ENCODE measurements at regions not wholly inside any gene's neighbourhood (a gene's known extent, or its start where the extent isn't known, plus 50 kb on each side); places are given as distances from the start of the nearest gene placed in this dataset.

GRCh38 chr1:63203641-63204040 is 118.7 kb upstream of the FOXD3 start:
- DNase-seq, result no peak

- DNase-seq, result no peak
These were observed 116.6 kb upstream of the FOXD3 start for GRCh38 chr1:63205776-63206175.

- DNase-seq, result no peak
These were observed 107.8 kb upstream of the FOXD3 start for GRCh38 chr1:63214553-63214952.

- DNase-seq, result no peak
These were observed 98.9 kb upstream of the FOXD3 start for GRCh38 chr1:63223426-63223825.

GRCh38 chr1:63230722-63231121 is 91.6 kb upstream of the FOXD3 start:
- peak in 3 of 4 experiments; percentile 6 to 26 (median 7) for DNase-seq

GRCh38 chr1:63238721-63239120 is 83.6 kb upstream of the FOXD3 start:
- DNase-seq, result no peak

- no peak for DNase-seq
These were observed 77.2 kb upstream of the FOXD3 start for GRCh38 chr1:63245186-63245585.

- DNase-seq, result no peak
These were observed 74.2 kb upstream of the FOXD3 start for GRCh38 chr1:63248216-63248615.

- DNase-seq, result peak in 1 of 4 experiments; percentile 4
These were observed 67.2 kb upstream of the FOXD3 start for GRCh38 chr1:63255153-63255552.

GRCh38 chr1:63261736-63262458 is 60.5 kb upstream of the FOXD3 start:
- DNase-seq, result peak in 2 of 4 experiments; percentile 7 to 26

- no peak for DNase-seq
These were observed 60.0 kb upstream of the FOXD3 start for GRCh38 chr1:63262459-63262770.

GRCh38 chr1:63264161-63264560 is 58.2 kb upstream of the FOXD3 start:
- DNase-seq, result no peak

- DNase-seq, result no peak
These were observed 55.5 kb upstream of the FOXD3 start for GRCh38 chr1:63266857-63267256.

- DNase-seq, result no peak
These were observed 53.5 kb upstream of the FOXD3 start for GRCh38 chr1:63268876-63269275.

- DNase-seq, result no peak
These were observed 52.8 kb upstream of the FOXD3 start for GRCh38 chr1:63269571-63269970.

Measured in suppressor macrophage (primary cell).